Omental fat pad (tissue), 3 donors: ENCODE measurements at regions not wholly inside any gene's neighbourhood (a gene's known extent, or its start where the extent isn't known, plus 50 kb on each side); places are given as distances from the start of the nearest gene placed in this dataset.

ENCODE experiments used
- ATAC-seq: fragments of 150-250 bp; one replicate; pipeline ENCODE4 v1.9.1; 2016; ENCODE audit warnings: mild to moderate bottlenecking, moderate library complexity; ENCODE audit not compliant: low FRiP score
- DNase-seq: peaks from one replicate; pipeline ENCODE4 v3.0.0-alpha.2; 2019; ENCODE audit warnings: low spot score
- TF ChIP-seq, protein P1 (sequence below), 3 donors: fragments of 450-650 bp; IDR thresholded peaks; one replicate each; pipeline ENCODE4 v1.5.1; 2016 to 2017; ENCODE audit warnings: antibody characterized with exemption in 3 of 3, mild to moderate bottlenecking in 3 of 3, moderate library complexity in 2 of 3

DNA sequence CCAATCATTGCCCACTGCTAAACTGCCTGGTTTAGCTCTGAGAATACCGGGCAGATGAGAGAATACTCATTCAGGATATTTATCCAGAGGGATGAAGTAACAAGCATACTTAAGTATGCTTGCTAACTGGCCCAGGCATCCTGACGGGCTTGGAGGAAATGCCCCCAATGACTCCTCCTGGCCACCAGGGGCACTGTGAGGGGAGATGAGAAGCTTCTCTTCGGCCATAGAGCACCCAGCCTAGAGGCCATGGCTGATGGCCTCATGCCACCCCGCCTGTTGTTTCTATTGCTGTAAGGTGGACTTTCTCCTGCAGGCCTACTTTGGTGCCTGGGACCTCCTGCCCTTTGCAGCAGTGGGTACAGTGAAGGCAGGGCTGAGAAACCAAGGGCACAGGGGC, 134.5 kb upstream of the FSTL4 start:
- TF ChIP-seq, protein P1, sequence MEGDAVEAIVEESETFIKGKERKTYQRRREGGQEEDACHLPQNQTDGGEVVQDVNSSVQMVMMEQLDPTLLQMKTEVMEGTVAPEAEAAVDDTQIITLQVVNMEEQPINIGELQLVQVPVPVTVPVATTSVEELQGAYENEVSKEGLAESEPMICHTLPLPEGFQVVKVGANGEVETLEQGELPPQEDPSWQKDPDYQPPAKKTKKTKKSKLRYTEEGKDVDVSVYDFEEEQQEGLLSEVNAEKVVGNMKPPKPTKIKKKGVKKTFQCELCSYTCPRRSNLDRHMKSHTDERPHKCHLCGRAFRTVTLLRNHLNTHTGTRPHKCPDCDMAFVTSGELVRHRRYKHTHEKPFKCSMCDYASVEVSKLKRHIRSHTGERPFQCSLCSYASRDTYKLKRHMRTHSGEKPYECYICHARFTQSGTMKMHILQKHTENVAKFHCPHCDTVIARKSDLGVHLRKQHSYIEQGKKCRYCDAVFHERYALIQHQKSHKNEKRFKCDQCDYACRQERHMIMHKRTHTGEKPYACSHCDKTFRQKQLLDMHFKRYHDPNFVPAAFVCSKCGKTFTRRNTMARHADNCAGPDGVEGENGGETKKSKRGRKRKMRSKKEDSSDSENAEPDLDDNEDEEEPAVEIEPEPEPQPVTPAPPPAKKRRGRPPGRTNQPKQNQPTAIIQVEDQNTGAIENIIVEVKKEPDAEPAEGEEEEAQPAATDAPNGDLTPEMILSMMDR (IDR thresholded peaks at IDR 0.05): no peak
- DNase-seq: no peak
- no peak for ATAC-seq

DNA sequence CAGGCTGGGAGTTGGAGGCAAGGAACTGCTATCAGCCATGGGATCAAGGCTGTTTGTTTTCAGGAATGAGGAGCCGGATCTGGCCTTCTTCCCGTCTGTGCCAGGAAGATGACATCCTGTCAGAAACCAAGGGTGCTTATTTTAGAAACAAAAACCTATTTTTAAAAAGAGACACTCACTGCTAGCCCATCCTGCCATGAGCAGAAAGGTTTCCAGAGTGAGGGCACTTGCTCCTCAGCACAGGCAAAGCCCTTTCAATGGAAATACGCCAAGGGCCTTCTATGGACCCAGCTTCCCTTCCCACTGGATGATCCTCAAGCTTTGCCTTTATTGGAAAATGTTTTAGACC, 132.6 kb upstream of the FSTL4 start:
- TF ChIP-seq, protein P1 (IDR thresholded peaks at IDR 0.05): no peak
- DNase-seq (no peak), ATAC-seq (no peak)

DNA sequence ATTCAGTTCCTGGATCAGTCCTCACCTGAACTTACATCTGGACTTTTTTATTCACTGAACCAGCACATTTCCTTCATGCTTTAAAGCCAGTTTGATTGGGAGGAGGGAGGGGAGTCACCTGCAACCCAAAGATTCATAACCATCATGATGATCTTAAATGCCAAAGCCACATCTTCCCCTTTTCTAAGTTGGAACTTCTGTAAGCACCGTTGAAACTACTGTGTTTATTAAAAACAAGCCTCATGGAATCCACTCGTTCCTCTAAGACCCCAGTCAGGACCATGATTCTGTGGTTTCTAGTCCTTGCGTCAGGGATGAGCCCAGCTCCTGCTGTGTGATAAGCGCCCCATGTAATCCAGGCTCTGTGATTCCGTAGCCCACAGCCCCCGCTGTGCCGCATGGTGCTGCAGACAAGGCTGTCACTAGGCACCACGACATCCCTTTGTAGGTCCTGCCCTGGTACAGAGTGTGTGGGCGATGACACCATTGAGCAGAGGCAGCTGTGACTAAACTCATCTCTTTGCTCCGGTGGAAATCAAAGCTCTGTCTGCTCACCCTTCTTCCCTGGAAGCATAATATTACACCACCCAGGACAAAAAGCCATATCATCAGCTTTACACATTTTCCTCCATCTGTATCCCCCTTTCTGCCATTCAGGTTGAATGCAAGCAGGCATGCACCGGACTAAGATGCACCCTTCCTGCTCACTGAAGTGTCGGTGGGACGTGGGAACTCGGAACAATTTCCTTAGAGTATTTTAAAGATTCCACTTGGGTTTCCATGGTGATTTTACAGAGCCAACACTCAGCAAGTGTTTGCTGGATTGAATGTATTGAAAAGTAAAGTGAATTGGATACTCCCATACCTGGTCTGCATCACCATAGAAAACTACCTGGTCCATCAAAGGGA, 132.0 kb upstream of the FSTL4 start:
- no peak for ATAC-seq
- no peak for DNase-seq
- TF ChIP-seq, protein P1 (IDR thresholded peaks at IDR 0.05): no peak

DNA sequence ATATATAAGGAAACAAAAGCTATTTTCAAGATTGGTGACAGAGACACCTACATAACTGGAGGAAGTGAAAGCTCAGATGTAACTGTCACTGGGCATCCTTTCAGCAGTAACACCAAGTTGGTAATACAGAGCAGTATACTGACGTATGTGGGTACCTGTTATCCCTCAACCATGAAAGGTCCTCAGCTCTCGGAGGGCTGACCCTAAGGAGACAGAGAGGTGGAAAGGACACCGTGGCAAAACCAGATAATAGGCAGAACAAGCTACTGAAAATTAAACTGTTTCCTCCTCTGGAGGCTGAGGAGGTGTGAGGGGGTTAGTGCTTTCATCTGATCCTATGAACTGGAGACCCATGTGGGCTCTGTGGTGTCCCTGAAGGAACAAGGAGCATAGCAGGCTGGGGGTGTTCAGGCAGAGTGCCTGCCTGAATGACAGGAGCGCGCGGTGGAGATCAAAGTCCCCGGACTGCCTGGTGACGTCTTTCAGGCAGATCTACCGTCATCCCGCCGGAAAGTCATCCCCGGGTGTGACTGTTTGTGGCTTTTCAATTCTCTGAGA, 130.2 kb upstream of the FSTL4 start:
- ATAC-seq (no peak), DNase-seq (no peak)
- TF ChIP-seq, protein P1 (IDR thresholded peaks at IDR 0.05): no peak

DNA sequence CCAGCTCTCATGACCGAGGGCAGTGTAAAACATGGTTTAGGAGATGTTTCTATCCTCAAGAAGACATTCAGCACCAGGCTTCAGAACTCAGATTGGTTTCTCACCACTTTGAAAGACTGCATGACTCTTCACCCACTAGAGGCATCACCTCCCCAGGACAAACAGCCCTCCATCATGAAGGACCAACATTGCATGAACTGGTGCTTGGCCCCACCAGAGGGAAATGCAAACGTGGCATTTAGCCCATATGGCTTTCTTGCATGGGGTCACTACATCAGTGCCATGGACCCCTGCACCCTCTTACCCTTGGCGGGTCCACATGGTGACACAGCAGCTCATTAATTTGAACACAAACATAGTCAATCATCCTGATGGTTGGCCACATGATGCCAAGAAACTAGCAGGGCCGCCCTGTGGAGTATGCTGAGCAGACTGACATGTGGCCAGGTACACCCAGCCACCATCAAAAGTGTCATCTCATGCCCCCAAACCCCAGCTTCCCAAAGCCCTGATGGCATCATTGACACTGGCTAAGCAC, 129.5 kb upstream of the FSTL4 start:
- TF ChIP-seq, protein P1 (IDR thresholded peaks at IDR 0.05): no peak
- DNase-seq: no peak

DNA sequence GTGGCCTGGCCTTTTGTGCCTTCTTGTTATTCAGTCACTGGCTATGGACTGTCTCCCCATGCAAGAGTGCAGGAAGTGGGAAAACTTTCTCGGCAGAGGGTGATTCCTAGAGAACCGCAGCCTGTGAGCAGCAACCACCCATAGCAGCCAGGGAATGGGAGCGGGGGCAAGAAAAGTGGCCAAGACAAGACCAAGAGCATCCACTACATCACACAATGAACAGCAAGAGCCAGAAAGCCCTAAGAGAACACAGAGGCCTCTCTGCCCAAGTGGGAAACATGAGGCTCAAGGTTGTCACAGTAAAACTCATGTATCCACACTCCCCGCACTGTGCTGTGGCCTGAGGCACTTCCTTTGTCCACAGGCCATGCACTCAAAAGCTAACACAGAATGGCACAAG, 129.1 kb upstream of the FSTL4 start:
- DNase-seq (no peak), ATAC-seq (no peak)
- TF ChIP-seq, protein P1 (IDR thresholded peaks at IDR 0.05): no peak

More for the DNA sequence above, 129.5 kb upstream of the FSTL4 start:
- no peak for ATAC-seq
